Psoas muscle (tissue), 7 donors: ENCODE measurements at regions not wholly inside any gene's neighbourhood (a gene's known extent, or its start where the extent isn't known, plus 50 kb on each side); places are given as distances from the start of the nearest gene placed in this dataset.

ENCODE experiments used
- ATAC-seq, 4 donors: fragments of 200-7000 bp; cut with Tn5 transposase; one replicate each; pipeline ENCODE4 v1.9.1; 2020; ENCODE audit warnings: moderate library complexity in 3 of 4, mild to moderate bottlenecking in 2 of 4
- DNase-seq, 2 donors: peaks; one replicate each; pipeline ENCODE4 v3.0.0-alpha.2; 2020
- H3K27ac ChIP-seq: fragments of 200-600 bp; one replicate; pipeline ENCODE4 v1.8.0; 2022
- H3K27me3 ChIP-seq, 3 donors: fragments of 200-600 bp in 1 of 3; one replicate each; pipeline versions ENCODE4 v1.6.1 to v1.8.0; 2013 to 2022; ENCODE audit warnings: low read length in 2 of 3, mild to moderate bottlenecking in 2 of 3, moderate library complexity in 1 of 3; ENCODE audit not compliant: insufficient read depth in 3 of 3
- H3K36me3 ChIP-seq, 2 donors: fragments of 200-600 bp in 1 of 2; one replicate each; pipeline versions ENCODE4 v1.6.1 to v1.8.0; 2013 to 2022; ENCODE audit warnings: low read depth in 1 of 2, mild to moderate bottlenecking in 1 of 2, moderate library complexity in 1 of 2; ENCODE audit not compliant: insufficient read depth in 1 of 2
- H3K4me1 ChIP-seq: fragments of 200-600 bp; one replicate; pipeline ENCODE4 v1.8.0; 2022
- H3K4me3 ChIP-seq: fragments of 200-600 bp; one replicate; pipeline ENCODE4 v1.8.0; 2022; ENCODE audit warnings: mild to moderate bottlenecking
- H3K9me3 ChIP-seq: fragments of 200-600 bp; one replicate; pipeline ENCODE4 v1.8.0; 2022
- WGBS, 3 donors: extraction: QIAGEN DNeasy Blood & Tissue Kit; methylation state at CpG; one replicate each; pipeline versions ENCODE4 v1.1.6 to v1.1.7; 2013; 5-methylcytosine and 5-hydroxymethylcytosine counted together
- intact Hi-C, 2 donors: fragments of 100-400 bp; cut with DNase I; formaldehyde crosslinking; loops; one replicate each; pipeline versions ENCODE4 v1.11.0 to v1.14.2; 2022
- TF ChIP-seq, protein P1 (sequence below): fragments of 200-600 bp; IDR thresholded peaks from one replicate; pipeline ENCODE4 v1.8.0; 2022; ENCODE audit warnings: antibody characterized with exemption
- donor health status: healthy with polysubstance abuse.
- donor health status: DM: no; HTN: no; CAD: no; lungs with moderate emphysema.
- donor health status: Bipolar disorder and iron deficiency.
- donor health status: healthy.
- donor health status: DM: yes; HTN: yes; CAD: no.
- donor health status: DM: no; HTN: no; CAD: no.
- donor health status: DM: yes; HTN: yes; CAD: no.

DNA sequence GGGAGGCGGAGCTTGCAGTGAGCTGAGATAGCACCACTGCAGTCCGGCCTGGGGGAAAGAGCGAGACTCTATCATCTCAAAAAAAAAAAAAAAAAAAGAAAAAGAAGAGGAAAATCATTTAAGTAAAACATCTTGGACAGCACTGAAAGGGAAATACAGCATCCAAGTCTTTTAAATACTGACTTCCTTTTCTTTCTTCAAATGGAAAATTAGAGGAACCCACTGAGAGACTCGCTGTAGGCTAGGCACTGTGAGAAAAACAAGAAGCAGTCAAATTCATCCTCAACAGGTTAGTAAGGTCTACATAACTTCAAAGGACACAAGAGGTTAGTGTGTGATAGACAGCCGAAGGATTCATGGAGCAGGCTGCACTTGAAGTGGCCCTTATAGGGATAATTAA lies 243.7 kb downstream of the BLID start:
- Histone ChIP-seq H3K4me1 (peaks cover 25% of the 10 kb centered on the region), H3K4me3 (no peak overlapping the region), H3K9me3 (no peaks in the 10 kb centered on the region), H3K27ac (no peak overlapping the region), H3K36me3 (no peaks in the 10 kb centered on the region), H3K27me3 (no peaks in the 10 kb centered on the region)
- intact Hi-C loops = no loop called here
- TF ChIP-seq, protein P1, sequence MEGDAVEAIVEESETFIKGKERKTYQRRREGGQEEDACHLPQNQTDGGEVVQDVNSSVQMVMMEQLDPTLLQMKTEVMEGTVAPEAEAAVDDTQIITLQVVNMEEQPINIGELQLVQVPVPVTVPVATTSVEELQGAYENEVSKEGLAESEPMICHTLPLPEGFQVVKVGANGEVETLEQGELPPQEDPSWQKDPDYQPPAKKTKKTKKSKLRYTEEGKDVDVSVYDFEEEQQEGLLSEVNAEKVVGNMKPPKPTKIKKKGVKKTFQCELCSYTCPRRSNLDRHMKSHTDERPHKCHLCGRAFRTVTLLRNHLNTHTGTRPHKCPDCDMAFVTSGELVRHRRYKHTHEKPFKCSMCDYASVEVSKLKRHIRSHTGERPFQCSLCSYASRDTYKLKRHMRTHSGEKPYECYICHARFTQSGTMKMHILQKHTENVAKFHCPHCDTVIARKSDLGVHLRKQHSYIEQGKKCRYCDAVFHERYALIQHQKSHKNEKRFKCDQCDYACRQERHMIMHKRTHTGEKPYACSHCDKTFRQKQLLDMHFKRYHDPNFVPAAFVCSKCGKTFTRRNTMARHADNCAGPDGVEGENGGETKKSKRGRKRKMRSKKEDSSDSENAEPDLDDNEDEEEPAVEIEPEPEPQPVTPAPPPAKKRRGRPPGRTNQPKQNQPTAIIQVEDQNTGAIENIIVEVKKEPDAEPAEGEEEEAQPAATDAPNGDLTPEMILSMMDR = no peak
- ATAC-seq (no peak), DNase-seq (no peak)
- WGBS, 3 donors = 90 to 99% (median 92%) methylated on average over 5 of the region's 5 CpGs

DNA sequence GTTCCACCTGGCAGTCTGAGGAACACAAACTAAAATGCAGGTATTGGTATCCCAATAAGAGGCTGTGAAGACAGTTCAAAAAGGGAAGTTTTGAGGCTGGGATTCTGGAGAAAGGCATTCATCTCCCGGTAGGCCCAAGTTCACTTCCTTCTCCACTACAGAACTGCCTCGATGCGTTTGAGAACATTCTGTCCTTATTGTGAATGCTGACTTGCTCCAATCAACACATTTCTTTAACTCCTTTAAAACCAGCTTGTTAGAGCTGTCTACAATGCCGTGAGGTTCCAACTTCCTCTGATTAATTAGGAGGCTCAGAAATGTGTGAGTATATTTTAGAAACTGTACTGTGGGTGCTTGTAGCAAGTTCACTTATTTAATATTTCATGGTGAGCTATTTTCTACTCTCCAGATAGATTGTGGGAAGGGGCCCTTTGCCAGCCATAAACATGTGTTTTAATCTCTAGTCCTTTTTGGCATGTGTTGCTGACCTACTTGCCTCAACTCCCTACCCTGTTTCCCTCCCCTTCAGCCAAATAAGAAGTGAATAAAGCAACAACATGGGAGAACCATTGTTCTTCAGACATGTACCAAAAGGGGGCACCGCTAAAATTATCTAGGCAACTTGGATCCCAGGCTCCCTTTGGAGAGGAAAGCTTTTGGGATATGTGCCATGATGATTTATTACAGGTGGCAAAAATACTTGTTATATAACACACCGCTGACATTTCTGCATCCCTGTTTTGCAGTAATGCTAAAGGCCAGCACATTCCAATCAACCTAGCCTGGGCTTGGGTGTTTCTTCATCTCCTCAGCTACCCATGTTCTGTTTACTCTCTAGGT lies 245.6 kb downstream of the BLID start:
- Histone ChIP-seq H3K9me3 (no peaks in the 10 kb centered on the region), H3K4me1 (peaks cover 25% of the 10 kb centered on the region), H3K27me3 (no peaks in the 10 kb centered on the region), H3K4me3 (no peak overlapping the region), H3K36me3 (no peaks in the 10 kb centered on the region), H3K27ac (peak overlapping the region; percentile 57)
- TF ChIP-seq, protein P1 = no peak
- DNase-seq (no peak), ATAC-seq (peak; percentile 53 to 78 (median 60))
- 11 to 27% (median 22%) methylated on average over 6 of the region's 6 CpGs for WGBS, 3 donors
- intact Hi-C loops = no loop called here

GRCh38 chr11:121869478-121869877 lies 246.5 kb downstream of the BLID start:
- no peak for DNase-seq
- Histone ChIP-seq H3K27me3 (no peaks in the 10 kb centered on the region), H3K4me1 (peaks cover 25% of the 10 kb centered on the region), H3K27ac (peak overlapping the region; percentile 57), H3K4me3 (no peak overlapping the region), H3K9me3 (no peaks in the 10 kb centered on the region), H3K36me3 (no peaks in the 10 kb centered on the region)
- intact Hi-C loops = no loop called here
- 65 to 88% (median 66%) methylated on average over 7 of the region's 7 CpGs for WGBS, 3 donors
- ATAC-seq = no peak
- TF ChIP-seq, protein P1 = no peak

- WGBS, 3 donors = 25 to 40% (median 26%) methylated on average over 6 of the region's 6 CpGs
- Histone ChIP-seq H3K4me1 (peaks cover 13% of the 10 kb centered on the region), H3K9me3 (peaks cover 5% of the 10 kb centered on the region), H3K4me3 (no peak overlapping the region), H3K27ac (no peak overlapping the region), H3K36me3 (no peaks in the 10 kb centered on the region), H3K27me3 (no peaks in the 10 kb centered on the region)
- TF ChIP-seq, protein P1 = no peak
- intact Hi-C loops = no loop called here
- ATAC-seq (peak in 1 of 4 donors; percentile 55), DNase-seq (no peak)
Measured at GRCh38 chr11:121866754-121867153, 249.3 kb downstream of the BLID start.
